ENCODE measurements at regions not wholly inside any gene's neighbourhood (a gene's known extent, or its start where the extent isn't known, plus 50 kb on each side); places are given as distances from the start of the nearest gene placed in this dataset.

DNA sequence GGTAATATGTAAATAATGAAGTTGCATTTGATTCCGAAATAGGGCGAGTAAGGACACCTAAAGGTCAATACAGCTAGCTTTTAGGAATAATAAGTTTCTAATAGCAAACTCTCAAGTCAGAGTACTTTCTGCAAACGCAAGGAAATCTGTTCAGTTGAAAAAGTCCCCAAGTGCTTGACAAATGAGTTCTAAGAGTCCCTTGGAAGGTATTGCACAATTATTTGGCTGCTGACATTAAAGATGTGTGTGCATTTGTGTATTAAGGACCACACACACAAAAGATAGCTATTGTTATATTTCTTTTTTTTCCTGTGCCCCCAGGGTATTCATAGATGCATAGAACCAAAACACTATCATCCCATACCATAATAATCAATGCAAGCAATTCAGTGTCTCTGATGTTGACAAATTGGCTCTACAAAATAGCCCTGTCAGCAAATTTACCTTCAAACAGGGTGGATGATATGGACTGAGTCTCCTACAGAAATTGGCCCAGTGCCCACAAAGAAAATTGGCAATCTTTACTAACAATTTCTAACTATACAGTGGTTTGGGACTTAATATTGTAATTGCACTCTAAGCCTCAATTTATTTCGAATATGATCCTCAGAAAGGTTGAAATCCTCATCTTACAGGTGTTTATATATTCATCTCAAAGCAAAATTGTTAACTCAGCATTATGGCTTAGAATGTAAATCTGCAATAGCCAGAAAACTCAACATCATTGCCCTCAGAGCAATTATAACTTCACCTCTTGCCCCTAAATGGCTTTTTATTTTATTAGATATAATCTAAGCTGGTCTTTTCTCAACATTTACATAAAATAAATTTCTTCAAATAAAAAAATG, 827.2 kb downstream of the MAT2B start:
- DNase-seq, result no peak
- in situ Hi-C loops (cut with MboI; ENCODE audit: low pct_unique_long_range_greater_than_20kb, low sequenced_read_pairs), result no loop called here

DNA sequence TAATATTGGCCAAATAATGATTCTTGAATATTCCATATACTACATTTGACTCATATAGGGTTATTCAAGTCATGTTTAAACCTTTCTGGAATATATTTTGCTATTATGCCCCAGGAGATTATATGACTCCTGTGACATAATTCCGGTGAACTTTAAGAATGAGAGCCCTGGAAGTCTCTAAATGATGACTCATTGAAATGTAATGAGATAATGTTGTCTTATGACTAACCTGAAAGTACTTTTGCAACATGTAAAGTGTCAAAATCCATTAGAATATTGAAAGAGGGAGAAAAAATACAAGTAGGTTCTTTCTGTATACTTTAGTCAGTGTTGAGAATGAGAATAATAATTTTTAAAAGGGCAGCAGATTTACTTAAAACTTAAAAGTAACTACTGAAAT, 830.4 kb downstream of the MAT2B start:
- in situ Hi-C loops (cut with MboI; ENCODE audit: low pct_unique_long_range_greater_than_20kb, low sequenced_read_pairs), result no loop called here
- no peak for DNase-seq

DNA sequence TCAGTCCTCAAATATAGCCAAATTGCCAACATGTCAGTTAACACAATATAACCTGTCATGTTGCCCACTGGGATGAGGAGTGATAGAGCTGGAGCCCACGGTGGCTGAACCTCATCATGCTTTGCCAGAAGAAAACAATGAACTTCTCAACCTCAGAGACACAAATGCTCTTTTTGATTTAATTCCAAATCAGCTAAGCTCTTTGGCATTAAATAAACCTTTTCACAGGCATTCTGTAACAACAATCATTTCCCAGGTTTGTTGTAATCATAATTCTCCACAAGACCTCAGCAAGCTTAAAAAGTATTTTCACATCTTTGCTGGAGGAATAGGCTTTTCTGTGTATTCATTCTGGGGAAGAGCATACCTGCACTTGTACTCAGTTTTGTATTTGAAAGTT, 830.9 kb downstream of the MAT2B start:
- no peak for DNase-seq
- in situ Hi-C loops (cut with MboI; ENCODE audit: low pct_unique_long_range_greater_than_20kb, low sequenced_read_pairs), result no loop called here

DNA sequence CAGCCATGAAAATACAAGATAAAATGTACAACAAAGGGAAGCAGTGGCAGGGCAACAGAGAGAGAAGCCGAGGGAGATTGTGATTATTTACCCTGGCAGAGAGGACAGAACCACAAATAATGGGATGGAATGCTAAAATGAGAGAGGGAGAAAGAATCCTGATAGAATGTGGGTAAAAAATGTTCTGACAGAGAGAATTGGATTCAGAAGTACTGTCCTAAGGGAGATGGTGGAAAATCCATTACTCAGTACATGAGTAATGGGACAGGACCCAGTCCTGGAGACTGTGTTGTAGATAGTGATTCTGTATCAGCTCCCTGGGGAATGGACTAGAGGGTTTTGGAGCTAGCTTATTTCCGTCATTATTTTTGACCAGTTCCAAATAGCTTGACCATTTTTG, 831.5 kb downstream of the MAT2B start:
- in situ Hi-C loops (cut with MboI; ENCODE audit: low pct_unique_long_range_greater_than_20kb, low sequenced_read_pairs), result no loop called here
- DNase-seq, result no peak

DNA sequence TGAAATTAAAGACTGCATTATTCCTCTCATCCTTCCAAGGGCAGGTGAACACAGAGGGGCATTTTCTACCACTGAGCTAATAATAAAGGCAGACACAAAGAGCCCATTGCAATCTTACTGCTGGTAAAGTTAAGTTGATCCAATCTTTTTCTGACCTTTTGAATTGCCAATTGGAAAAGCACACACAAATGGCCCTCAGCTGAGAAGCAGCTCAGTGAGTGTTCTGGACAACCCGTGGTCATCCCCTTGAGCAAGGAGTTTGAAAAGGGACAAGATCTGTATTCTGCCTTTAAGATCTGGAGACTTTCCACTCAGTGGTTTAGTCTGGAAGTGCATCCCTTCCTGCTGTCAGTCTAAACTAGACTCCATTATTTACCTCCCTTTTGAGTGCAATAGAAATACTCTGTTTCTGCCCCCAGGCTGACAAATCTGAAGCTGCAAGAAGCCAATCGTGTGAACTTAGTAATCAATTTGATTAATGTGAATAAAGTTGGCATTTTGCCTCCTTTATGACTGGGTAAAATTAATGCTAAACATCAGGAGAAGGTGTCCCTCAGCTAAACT, 835.7 kb downstream of the MAT2B start:
- in situ Hi-C loops (cut with MboI; ENCODE audit: low pct_unique_long_range_greater_than_20kb, low sequenced_read_pairs), result no loop called here
- DNase-seq, result no peak

DNA sequence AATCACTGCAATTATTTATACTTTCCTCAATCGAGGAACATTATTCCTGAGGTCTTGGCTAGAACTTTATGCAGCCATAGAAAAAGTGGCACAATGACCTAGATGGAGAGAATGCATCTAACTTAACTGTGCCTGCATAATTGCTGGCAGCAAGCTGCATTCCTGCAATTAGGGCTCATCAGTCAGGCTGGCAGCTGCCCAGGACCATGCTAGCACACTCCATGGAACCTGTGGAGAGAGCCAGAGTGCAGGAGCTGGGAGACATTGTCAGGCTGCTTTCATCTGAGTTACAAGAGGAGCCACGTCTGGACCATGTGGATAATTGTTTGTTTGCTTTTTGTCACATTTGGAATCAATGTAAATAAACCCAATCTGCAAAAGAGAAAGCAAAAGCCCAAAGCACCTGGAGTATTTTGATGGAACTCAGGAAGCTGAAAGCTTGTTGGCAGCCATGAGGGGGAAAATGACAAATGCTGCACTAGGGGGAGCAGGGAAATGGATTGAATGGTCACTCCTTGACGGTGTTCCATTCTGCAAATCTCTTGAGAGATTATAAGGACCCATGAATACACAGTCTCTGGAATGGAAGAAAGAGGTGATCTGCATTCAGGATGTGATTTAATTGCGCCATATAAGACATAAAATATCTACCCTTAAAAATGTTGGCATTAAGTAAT, 839.9 kb downstream of the MAT2B start:
- DNase-seq, result no peak
- in situ Hi-C loops (cut with MboI; ENCODE audit: low pct_unique_long_range_greater_than_20kb, low sequenced_read_pairs), result no loop called here

DNA sequence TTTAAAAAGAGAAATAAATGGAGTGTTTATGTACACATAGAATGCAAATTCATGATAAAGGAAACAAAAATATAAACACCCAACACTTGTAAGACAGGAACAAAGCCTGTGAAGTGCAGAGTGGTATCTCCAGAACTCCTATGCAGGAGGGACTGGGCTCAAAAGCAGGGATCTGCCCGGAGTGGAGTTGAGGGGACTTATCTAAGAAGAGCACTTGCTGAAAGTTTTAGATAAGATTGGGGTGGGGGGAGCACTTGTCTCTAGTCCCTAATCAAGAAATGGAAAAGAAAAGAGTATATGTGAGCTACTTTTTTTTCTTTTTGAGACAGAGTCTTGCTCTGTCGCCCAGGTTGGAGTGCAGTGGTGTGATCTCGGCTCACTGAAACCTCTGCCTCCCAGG, 840.4 kb downstream of the MAT2B start:
- in situ Hi-C loops (cut with MboI; ENCODE audit: low pct_unique_long_range_greater_than_20kb, low sequenced_read_pairs), result no loop called here
- no peak for DNase-seq

DNA sequence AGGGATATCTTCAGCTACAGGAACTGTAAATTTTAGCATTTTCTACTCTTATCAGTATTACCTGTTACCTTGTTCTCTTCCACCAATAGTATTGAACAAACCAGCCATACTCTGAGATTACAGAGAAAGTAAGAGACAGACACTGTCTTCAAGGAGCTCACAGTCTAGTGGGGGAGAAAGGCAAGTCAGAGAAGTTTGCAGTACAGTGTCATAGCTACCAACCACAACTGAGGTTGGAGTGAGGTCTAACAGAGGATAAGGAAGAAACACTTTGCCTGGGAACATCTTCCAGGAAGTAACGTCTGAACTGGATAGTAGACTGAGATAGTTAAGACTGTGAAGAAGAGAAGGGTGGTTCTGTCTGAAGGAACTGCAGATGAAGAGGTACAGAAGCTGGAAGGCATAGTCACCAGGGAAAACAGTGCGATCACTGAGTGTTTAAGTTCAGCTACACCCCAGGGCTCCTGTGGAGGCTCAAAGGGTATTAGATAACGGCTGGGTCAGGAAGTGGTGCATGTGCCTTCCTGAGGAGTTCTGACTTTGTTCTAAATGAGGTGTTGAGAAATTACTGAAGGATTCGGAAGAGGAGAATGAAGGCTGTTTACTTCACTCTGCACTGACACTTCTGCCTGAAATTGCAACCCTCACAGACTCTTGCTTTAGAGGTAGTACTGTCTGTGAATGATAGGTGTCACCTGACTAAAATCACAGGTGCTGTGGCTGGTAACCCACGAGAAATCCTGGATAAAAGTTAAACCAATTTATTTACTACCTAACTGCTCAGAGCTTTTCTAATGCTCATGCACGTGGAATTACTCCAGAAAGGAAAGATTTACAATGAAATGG, 841.6 kb downstream of the MAT2B start:
- peak; percentile 69 for DNase-seq

DNA sequence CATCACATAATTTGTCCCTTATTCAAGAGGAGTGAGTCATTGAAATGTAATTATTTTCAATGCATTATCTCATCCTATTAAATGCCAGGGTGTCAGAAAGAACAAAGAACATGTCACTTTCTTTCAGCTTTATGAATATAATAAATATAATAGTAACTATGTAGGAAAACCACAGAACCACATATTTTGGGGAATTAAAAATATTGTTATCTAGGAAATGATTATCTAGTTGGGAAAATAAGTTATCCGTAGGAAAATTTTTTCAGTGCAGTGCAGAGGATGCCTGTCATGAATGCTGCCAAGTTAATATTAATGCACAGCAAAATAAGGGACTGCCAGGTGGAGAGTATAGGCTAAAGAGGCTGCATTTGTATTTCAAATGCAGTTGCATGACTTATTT, 844.8 kb downstream of the MAT2B start:
- in situ Hi-C loops (cut with MboI; ENCODE audit: low pct_unique_long_range_greater_than_20kb, low sequenced_read_pairs), result no loop called here
- DNase-seq, result no peak

More for the DNA sequence above, 841.6 kb downstream of the MAT2B start:
- in situ Hi-C loops (cut with MboI; ENCODE audit: low pct_unique_long_range_greater_than_20kb, low sequenced_read_pairs), result no loop called here

DNA sequence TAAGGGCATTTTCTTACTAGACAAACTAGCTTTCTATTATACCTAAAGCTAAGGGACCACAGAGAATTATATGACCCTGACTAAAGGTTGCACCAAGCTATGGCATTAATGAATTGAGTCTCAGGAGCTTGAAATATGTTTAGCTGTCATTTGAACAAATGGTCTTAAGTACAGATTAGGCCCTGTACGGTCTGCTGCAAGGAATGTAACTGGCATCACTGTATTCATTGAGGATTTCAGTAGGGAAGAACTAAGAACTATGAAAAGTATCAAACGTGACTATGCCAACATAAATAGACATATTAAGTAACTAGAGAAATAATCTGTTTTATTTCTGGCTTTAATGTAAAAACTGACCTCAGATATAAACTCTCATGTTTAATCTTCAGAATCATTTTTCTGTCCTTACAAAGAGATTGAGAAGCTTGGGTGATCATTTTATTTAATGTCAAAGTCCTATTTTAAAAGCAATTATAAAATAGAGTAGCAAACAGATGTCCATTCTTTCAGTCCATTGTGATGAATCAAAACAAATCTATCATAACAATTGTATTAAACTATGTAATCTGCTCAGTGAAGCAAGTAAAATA, 845.9 kb downstream of the MAT2B start:
- no peak for DNase-seq
- in situ Hi-C loops (cut with MboI; ENCODE audit: low pct_unique_long_range_greater_than_20kb, low sequenced_read_pairs), result no loop called here

DNA sequence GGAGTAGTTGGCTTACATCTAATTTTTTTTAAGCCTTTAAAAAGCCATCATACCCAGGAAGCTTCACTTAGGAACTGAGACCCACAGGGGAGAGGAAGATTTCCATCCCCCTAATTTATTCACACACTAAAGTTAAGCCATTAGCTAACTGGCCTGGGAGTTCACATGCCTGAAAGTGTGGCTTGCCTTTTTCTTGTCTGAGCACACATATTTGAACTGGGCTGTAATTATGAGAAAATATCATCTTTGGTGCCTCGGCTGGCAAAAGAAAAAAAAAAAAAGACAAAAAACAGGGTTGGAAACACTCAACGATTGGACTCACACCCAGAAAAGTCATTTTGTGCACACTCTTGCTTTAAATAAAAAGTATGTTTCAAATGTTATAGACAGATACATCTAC, 847.3 kb downstream of the MAT2B start:
- DNase-seq, result no peak
- in situ Hi-C loops (cut with MboI; ENCODE audit: low pct_unique_long_range_greater_than_20kb, low sequenced_read_pairs), result no loop called here

DNA sequence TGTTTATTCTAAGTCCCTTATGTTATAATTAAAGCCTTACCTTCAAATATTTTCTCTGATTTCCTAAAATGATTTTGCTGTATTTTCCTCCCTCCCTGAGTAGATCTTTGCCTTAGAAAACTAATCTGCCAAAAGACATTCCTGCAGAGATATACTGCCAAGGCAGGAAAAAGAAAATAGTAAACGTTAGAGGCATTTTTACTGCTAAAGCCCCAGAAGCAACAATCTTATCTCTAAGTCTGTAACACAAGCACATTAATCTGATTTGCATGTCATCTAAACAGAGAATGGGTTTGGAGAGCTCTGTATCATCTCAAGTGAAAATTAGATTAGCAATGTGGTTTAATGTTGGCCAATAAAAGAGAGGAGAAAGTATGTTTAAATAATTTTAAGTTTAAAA, 847.7 kb downstream of the MAT2B start:
- in situ Hi-C loops (cut with MboI; ENCODE audit: low pct_unique_long_range_greater_than_20kb, low sequenced_read_pairs), result no loop called here
- no peak for DNase-seq

DNA sequence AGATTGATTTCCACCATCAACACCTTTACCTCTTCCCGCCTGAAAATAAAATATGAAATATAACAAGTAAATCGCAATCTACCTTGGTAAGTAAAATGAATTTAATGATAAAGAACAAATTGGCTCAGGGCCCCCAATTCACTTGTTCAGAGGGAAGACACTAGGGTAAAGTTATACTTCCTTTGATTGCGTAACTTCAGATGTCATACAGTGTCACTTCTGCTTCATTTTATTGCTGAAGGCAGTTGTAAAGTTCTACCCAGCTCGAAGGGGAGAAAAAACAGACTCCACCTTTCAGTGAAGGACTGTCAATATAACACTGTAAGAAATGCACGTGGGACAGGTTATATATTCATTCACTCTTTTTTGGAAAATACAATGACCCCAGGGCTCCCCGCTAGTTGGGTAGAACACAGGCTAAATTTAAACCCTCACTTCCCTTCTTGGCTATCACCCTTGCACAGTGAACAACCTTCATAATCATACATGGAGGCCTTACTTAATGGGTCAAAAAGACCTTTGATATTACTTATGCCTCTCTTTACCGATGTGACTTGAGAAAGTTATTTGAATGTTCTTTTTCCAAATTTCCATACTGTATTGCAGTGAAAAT, 848.8 kb downstream of the MAT2B start:
- in situ Hi-C loops (cut with MboI; ENCODE audit: low pct_unique_long_range_greater_than_20kb, low sequenced_read_pairs), result no loop called here
- DNase-seq, result peak; percentile 82

DNA sequence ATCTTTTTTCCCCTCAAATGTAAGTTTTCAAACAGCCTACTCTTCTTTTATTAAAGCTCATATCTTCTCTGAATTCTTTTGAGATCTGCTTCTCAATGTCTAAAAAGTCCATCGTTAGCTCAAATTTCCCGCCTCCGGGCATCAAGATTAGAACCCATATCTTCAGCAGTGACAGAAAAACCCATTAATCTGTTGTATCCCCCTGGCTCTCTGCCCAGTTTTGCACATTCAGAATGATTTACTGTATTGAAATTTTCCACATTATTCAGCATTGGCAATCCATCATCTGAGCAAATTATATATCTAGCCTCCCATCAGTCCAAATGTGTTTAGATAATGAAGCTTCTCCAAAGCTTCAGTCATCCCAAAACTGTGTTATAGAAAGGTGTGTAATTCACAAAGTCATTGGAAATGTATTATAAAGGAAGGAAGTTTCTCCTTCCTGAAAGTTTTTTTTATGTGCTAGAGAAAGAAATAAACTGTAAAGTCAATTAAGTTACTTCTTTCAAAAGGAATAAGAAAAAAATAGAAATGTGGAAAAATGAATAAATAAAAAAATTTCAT, 849.9 kb downstream of the MAT2B start:
- in situ Hi-C loops (cut with MboI; ENCODE audit: low pct_unique_long_range_greater_than_20kb, low sequenced_read_pairs), result no loop called here

DNA sequence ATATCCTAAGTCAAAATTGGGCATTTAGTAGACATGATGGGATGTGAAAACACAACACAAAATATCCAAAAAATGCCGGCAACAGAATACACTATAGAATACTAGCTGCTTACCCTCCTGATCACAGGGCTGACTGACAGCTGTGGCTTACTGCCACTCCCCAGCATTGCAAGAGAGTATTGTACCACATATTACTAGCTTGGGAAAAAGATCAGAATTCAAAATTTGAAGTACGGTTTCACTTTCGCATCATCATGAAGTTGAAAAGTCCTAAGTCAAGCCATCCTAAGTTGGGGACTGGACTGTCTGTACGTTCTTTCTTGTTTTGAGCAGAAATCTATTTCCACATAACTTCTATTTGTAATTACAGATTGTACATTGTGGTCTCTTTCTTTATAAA, 851.4 kb downstream of the MAT2B start:
- DNase-seq, result peak; percentile 51
- in situ Hi-C loops (cut with MboI; ENCODE audit: low pct_unique_long_range_greater_than_20kb, low sequenced_read_pairs), result no loop called here

More for the DNA sequence above, 849.9 kb downstream of the MAT2B start:
- no peak for DNase-seq

DNA sequence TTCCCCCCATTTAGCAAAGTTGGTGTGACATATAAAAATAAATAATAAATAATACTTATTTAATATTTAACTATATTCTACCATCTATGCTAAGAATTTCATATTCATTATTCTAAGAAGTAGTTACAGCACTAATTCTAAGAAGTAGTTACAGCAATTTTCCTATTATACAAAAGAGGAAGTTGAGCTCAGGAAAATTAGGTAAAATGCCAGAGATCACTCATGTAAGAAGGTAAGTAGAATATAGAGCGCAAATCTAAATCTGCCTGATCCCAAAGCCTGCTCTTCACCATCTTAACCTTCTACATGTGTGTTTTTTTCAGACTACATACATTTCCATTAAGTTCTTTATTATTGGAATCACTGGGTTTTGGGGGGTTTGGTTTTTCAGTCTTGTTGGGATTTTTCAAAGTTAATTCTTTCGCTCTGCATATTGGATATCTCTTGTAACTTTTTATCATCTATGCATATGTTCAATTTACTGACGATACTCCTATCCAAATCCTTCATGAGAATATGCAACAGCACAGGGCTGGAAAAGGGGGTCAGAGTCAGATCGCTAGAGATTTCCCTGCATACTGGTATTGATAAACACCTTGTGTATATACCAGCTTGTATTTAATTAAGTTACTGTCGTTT, 852.1 kb downstream of the MAT2B start:
- peak; percentile 73 for DNase-seq
- in situ Hi-C loops (cut with MboI; ENCODE audit: low pct_unique_long_range_greater_than_20kb, low sequenced_read_pairs), result no loop called here

DNA sequence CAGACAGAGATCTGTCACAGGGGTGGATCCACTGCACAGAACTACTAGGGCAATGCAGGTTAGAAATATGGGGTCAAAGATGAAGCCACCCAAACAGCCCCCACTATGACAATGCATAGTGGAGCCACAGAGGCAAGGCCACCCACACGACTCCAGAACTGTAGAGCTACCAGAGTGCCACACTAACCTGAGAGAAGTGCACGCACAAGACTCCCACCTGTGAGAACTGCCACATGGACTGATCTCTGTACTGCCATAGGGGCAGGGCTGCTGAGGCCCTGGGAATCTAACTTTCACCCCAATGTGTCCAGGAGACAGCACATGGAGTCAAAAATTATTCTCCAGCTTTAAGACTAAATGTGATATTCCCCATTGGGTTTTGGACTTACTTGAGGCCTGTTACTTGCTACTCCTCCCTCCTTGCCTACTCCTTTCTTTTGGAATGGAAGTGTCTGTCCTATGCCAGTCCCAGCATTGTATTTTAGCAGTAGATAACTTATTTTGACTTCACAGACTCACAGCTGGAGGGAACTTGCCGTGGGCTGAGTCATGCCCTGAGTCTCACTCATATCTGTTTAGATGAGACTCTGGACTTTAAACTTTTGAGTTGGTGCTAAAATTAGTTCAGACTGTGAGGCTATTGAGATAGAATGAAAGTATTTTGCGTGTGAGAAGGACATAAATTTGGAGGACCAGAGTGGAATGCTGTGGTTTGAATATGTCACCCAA, 853.3 kb downstream of the MAT2B start:
- DNase-seq, result peak; percentile 42
- in situ Hi-C loops (cut with MboI; ENCODE audit: low pct_unique_long_range_greater_than_20kb, low sequenced_read_pairs), result no loop called here

Data from KBM-7 (cell line).